ENCODE measurements at regions not wholly inside any gene's neighbourhood (a gene's known extent, or its start where the extent isn't known, plus 50 kb on each side); places are given as distances from the start of the nearest gene placed in this dataset.

- no peak overlapping the region for H2AFZ ChIP-seq (ENCODE audit: insufficient read depth, low read length, poor library complexity)
- H2BK120ac ChIP-seq (ENCODE audit: insufficient read depth, low read length, poor library complexity), result no peak overlapping the region
- no peak overlapping the region for H3K4me3 ChIP-seq (ENCODE audit: low read depth, low read length)
- H3K4me2 ChIP-seq (ENCODE audit: low read length), result no peak overlapping the region
- no peaks in the 10 kb centered on the region for H3K9me3 ChIP-seq (ENCODE audit: insufficient read depth, low read depth, low read length)
- no peak overlapping the region for H2AK5ac ChIP-seq (ENCODE audit: low read length)
- H4K91ac ChIP-seq (ENCODE audit: low read depth, low read length), result no peak overlapping the region
- no peak overlapping the region for H4K12ac ChIP-seq (ENCODE audit: low read depth, low read length)
- WGBS (ENCODE audit: extremely low coverage, insufficient coverage, insufficient read length), result no CpG with 5 or more reads among the region's 1 CpG
- H2BK5ac ChIP-seq (ENCODE audit: low read depth, low read length, poor library complexity), result no peak overlapping the region
- H3K9ac ChIP-seq (ENCODE audit: low read length), result no peak overlapping the region
- H3K79me2 ChIP-seq (ENCODE audit: control insufficient read depth, insufficient read depth, low read length, poor library complexity), result no peaks in the 10 kb centered on the region
- no peak overlapping the region for H2BK12ac ChIP-seq (ENCODE audit: low read length)
- H3K14ac ChIP-seq (ENCODE audit: low read length), result no peak overlapping the region
- H3K18ac ChIP-seq (ENCODE audit: low read length), result no peak overlapping the region
- no peak overlapping the region for H4K8ac ChIP-seq (ENCODE audit: low read depth, low read length)
- H3K23ac ChIP-seq (ENCODE audit: low read length), result no peak overlapping the region
- H3K36me3 ChIP-seq (ENCODE audit: control insufficient read depth in 1 of 2, insufficient read depth in 2 of 2, low read length in 2 of 2), result no peaks in the 10 kb centered on the region
- H3K27ac ChIP-seq (ENCODE audit: low read depth, low read length), result no peak overlapping the region
- no peaks in the 10 kb centered on the region for H3K27me3 ChIP-seq (ENCODE audit: insufficient read depth, low read length)
- no peaks in the 10 kb centered on the region for H3K79me1 ChIP-seq (ENCODE audit: low read length)
- no peak overlapping the region for H3K4ac ChIP-seq (ENCODE audit: low read depth, low read length)
- no peaks in the 10 kb centered on the region for H3K4me1 ChIP-seq (ENCODE audit: control insufficient read depth in 1 of 2, insufficient read depth in 2 of 2, low read length in 2 of 2)
- DNase-seq, result no peak
These were observed 168.5 kb downstream of the NOC3L start for GRCh38 chr10:94194256-94194655.

GRCh38 chr10:94197241-94197640, 165.5 kb downstream of the NOC3L start:
- Histone ChIP-seq H4K8ac (ENCODE audit: low read depth, low read length) (no peak overlapping the region), H3K4me1 (ENCODE audit: control insufficient read depth in 1 of 2, insufficient read depth in 2 of 2, low read length in 2 of 2) (no peaks in the 10 kb centered on the region), H3K14ac (ENCODE audit: low read length) (no peak overlapping the region), H2BK12ac (ENCODE audit: low read length) (no peak overlapping the region), H3K18ac (ENCODE audit: low read length) (no peak overlapping the region), H2BK5ac (ENCODE audit: low read depth, low read length, poor library complexity) (no peak overlapping the region), H4K12ac (ENCODE audit: low read depth, low read length) (no peak overlapping the region), H3K4ac (ENCODE audit: low read depth, low read length) (no peak overlapping the region), H2AK5ac (ENCODE audit: low read length) (no peak overlapping the region), H2BK120ac (ENCODE audit: insufficient read depth, low read length, poor library complexity) (no peak overlapping the region), H3K27me3 (ENCODE audit: insufficient read depth, low read length) (no peaks in the 10 kb centered on the region), H4K91ac (ENCODE audit: low read depth, low read length) (no peak overlapping the region), H3K27ac (ENCODE audit: low read depth, low read length) (no peak overlapping the region), H3K4me3 (ENCODE audit: low read depth, low read length) (no peak overlapping the region), H3K79me1 (ENCODE audit: low read length) (no peaks in the 10 kb centered on the region), H3K9ac (ENCODE audit: low read length) (no peak overlapping the region), H2AFZ (ENCODE audit: insufficient read depth, low read length, poor library complexity) (no peak overlapping the region), H3K4me2 (ENCODE audit: low read length) (no peak overlapping the region), H3K9me3 (ENCODE audit: insufficient read depth, low read depth, low read length) (no peaks in the 10 kb centered on the region), H3K36me3 (ENCODE audit: control insufficient read depth in 1 of 2, insufficient read depth in 2 of 2, low read length in 2 of 2) (no peaks in the 10 kb centered on the region), H3K23ac (ENCODE audit: low read length) (no peak overlapping the region), H3K79me2 (ENCODE audit: control insufficient read depth, insufficient read depth, low read length, poor library complexity) (no peaks in the 10 kb centered on the region)
- peak; percentile 78 to 93 for DNase-seq

DNA sequence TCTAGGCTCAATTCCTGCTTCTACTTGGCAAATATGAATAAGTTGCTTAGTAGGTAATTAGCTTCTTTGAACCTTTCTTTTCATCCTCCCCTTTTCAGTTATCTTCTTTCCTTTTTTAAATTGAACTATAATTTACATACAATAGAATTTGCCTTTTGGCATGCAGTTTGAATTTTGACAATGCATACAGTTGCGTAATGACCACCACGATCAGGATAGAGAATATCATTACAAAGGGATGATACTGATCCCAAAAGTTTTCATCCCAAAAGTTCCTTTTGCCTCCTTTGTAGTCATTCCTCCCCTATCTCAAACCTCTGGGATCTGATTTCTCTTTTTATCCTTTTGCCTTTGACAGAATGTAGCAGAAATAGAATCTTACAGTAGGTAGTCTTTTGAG, 164.4 kb downstream of the NOC3L start:
- H2BK12ac ChIP-seq (ENCODE audit: low read length), result no peak overlapping the region
- no peak overlapping the region for H2AFZ ChIP-seq (ENCODE audit: insufficient read depth, low read length, poor library complexity)
- H3K4me3 ChIP-seq (ENCODE audit: low read depth, low read length), result no peak overlapping the region
- no peak overlapping the region for H2BK5ac ChIP-seq (ENCODE audit: low read depth, low read length, poor library complexity)
- H3K79me1 ChIP-seq (ENCODE audit: low read length), result no peaks in the 10 kb centered on the region
- no peak overlapping the region for H3K14ac ChIP-seq (ENCODE audit: low read length)
- no peak overlapping the region for H2AK5ac ChIP-seq (ENCODE audit: low read length)
- H4K8ac ChIP-seq (ENCODE audit: low read depth, low read length), result no peak overlapping the region
- H4K12ac ChIP-seq (ENCODE audit: low read depth, low read length), result no peak overlapping the region
- H3K18ac ChIP-seq (ENCODE audit: low read length), result no peak overlapping the region
- no CpG with 5 or more reads among the region's 2 CpGs for WGBS (ENCODE audit: extremely low coverage, insufficient coverage, insufficient read length)
- H3K79me2 ChIP-seq (ENCODE audit: control insufficient read depth, insufficient read depth, low read length, poor library complexity), result no peaks in the 10 kb centered on the region
- H3K4ac ChIP-seq (ENCODE audit: low read depth, low read length), result no peak overlapping the region
- H3K4me2 ChIP-seq (ENCODE audit: low read length), result no peak overlapping the region
- no peaks in the 10 kb centered on the region for H3K4me1 ChIP-seq (ENCODE audit: control insufficient read depth in 1 of 2, insufficient read depth in 2 of 2, low read length in 2 of 2)
- no peaks in the 10 kb centered on the region for H3K36me3 ChIP-seq (ENCODE audit: control insufficient read depth in 1 of 2, insufficient read depth in 2 of 2, low read length in 2 of 2)
- DNase-seq, result peak in 1 of 2 donors; percentile 52
- H3K9ac ChIP-seq (ENCODE audit: low read length), result no peak overlapping the region
- H3K27me3 ChIP-seq (ENCODE audit: insufficient read depth, low read length), result no peaks in the 10 kb centered on the region
- no peak overlapping the region for H4K91ac ChIP-seq (ENCODE audit: low read depth, low read length)
- no peak overlapping the region for H3K27ac ChIP-seq (ENCODE audit: low read depth, low read length)
- H3K23ac ChIP-seq (ENCODE audit: low read length), result no peak overlapping the region
- no peaks in the 10 kb centered on the region for H3K9me3 ChIP-seq (ENCODE audit: insufficient read depth, low read depth, low read length)
- H2BK120ac ChIP-seq (ENCODE audit: insufficient read depth, low read length, poor library complexity), result no peak overlapping the region

DNA sequence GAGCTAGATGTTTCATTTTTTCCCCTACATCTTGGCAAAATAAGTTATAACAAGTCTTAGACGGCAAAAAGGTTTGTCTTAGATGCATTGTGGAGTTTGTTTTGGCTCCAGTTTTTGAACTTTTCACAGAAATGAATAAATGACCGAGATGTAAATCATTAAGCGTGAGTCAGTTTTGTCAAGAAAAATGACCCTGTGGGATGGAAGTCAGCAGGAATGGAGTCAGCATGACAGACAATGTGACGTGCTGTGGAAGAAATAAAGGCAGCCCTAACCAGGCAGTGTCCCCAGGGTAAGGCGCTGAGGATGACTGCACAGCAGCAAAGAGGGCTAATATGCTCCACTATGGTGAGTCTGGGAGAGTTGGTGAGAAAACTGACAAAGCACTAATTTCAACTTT, 163.2 kb downstream of the NOC3L start:
- H3K18ac ChIP-seq (ENCODE audit: low read length), result no peak overlapping the region

More for the DNA sequence above, 163.2 kb downstream of the NOC3L start:
- no peak overlapping the region for H4K12ac ChIP-seq (ENCODE audit: low read depth, low read length)
- no CpG with 5 or more reads among the region's 5 CpGs for WGBS (ENCODE audit: extremely low coverage, insufficient coverage, insufficient read length)
- no peaks in the 10 kb centered on the region for H3K27me3 ChIP-seq (ENCODE audit: insufficient read depth, low read length)
- no peaks in the 10 kb centered on the region for H3K79me1 ChIP-seq (ENCODE audit: low read length)
- H3K9me3 ChIP-seq (ENCODE audit: insufficient read depth, low read depth, low read length), result no peaks in the 10 kb centered on the region
- H2AK5ac ChIP-seq (ENCODE audit: low read length), result no peak overlapping the region
- H3K23ac ChIP-seq (ENCODE audit: low read length), result no peak overlapping the region
- no peak overlapping the region for H3K27ac ChIP-seq (ENCODE audit: low read depth, low read length)
- H3K4me2 ChIP-seq (ENCODE audit: low read length), result no peak overlapping the region
- H3K4me3 ChIP-seq (ENCODE audit: low read depth, low read length), result no peak overlapping the region
- H2BK5ac ChIP-seq (ENCODE audit: low read depth, low read length, poor library complexity), result no peak overlapping the region
- no peak overlapping the region for H4K8ac ChIP-seq (ENCODE audit: low read depth, low read length)
- H3K4ac ChIP-seq (ENCODE audit: low read depth, low read length), result no peak overlapping the region
- no peak overlapping the region for H2BK12ac ChIP-seq (ENCODE audit: low read length)
- H3K4me1 ChIP-seq (ENCODE audit: control insufficient read depth in 1 of 2, insufficient read depth in 2 of 2, low read length in 2 of 2), result no peaks in the 10 kb centered on the region
- H3K36me3 ChIP-seq (ENCODE audit: control insufficient read depth in 1 of 2, insufficient read depth in 2 of 2, low read length in 2 of 2), result no peaks in the 10 kb centered on the region
- no peak overlapping the region for H3K9ac ChIP-seq (ENCODE audit: low read length)
- DNase-seq, result peak in 1 of 2 donors; percentile 34
- no peak overlapping the region for H4K91ac ChIP-seq (ENCODE audit: low read depth, low read length)
- H3K14ac ChIP-seq (ENCODE audit: low read length), result no peak overlapping the region
- no peak overlapping the region for H2AFZ ChIP-seq (ENCODE audit: insufficient read depth, low read length, poor library complexity)
- no peaks in the 10 kb centered on the region for H3K79me2 ChIP-seq (ENCODE audit: control insufficient read depth, insufficient read depth, low read length, poor library complexity)
- H2BK120ac ChIP-seq (ENCODE audit: insufficient read depth, low read length, poor library complexity), result no peak overlapping the region

Data from trophoblast cell (in vitro differentiated cells and primary cell).